ENCODE measurements at regions not wholly inside any gene's neighbourhood (a gene's known extent, or its start where the extent isn't known, plus 50 kb on each side); places are given as distances from the start of the nearest gene placed in this dataset.

- Histone ChIP-seq H3K36me3 (ENCODE audit: control insufficient read depth, insufficient read depth, low read length) (no peaks in the 10 kb centered on the region), H3K4me1 (ENCODE audit: control insufficient read depth, insufficient read depth, low read length) (no peaks in the 10 kb centered on the region), H3K4me3 (ENCODE audit: low read length) (no peak overlapping the region), H3K9ac (ENCODE audit: extremely low read depth, low read length, poor library complexity, severe bottlenecking) (no peak overlapping the region), H3K9me3 (ENCODE audit: control insufficient read depth, low read length) (peaks cover 31% of the 10 kb centered on the region), H3K27ac (ENCODE audit: low read depth, low read length) (no peak overlapping the region), H3K27me3 (ENCODE audit: control insufficient read depth, insufficient read depth, low read length, poor library complexity, severe bottlenecking) (no peaks in the 10 kb centered on the region)
- H3K36me3 Mint-ChIP-seq (ENCODE audit: low read depth), result no peaks in the 10 kb centered on the region
- H3K4me1 Mint-ChIP-seq, result peaks cover 15% of the 10 kb centered on the region
- H3K9me3 Mint-ChIP-seq, result peaks cover 8% of the 10 kb centered on the region
- TF ChIP-seq CTCF (conservative IDR thresholded peaks at IDR 0.05), result no peak
- DNase-seq, result no peak
- H3K27ac Mint-ChIP-seq, result no peak overlapping the region
- no peak overlapping the region for H3K4me3 Mint-ChIP-seq
- H3K27me3 Mint-ChIP-seq (ENCODE audit: insufficient read depth), result peaks cover 3% of the 10 kb centered on the region
Observed at GRCh38 chr14:44804391-44804790, 157.4 kb downstream of the KLHL28 start.

GRCh38 chr14:44803239-44803905, 158.4 kb downstream of the KLHL28 start:
- Histone ChIP-seq H3K27me3 (ENCODE audit: control insufficient read depth, insufficient read depth, low read length, poor library complexity, severe bottlenecking) (no peaks in the 10 kb centered on the region), H3K36me3 (ENCODE audit: control insufficient read depth, insufficient read depth, low read length) (no peaks in the 10 kb centered on the region), H3K27ac (ENCODE audit: low read depth, low read length) (no peak overlapping the region), H3K9me3 (ENCODE audit: control insufficient read depth, low read length) (peaks cover 31% of the 10 kb centered on the region), H3K4me1 (ENCODE audit: control insufficient read depth, insufficient read depth, low read length) (no peaks in the 10 kb centered on the region), H3K4me3 (ENCODE audit: low read length) (no peak overlapping the region), H3K9ac (ENCODE audit: extremely low read depth, low read length, poor library complexity, severe bottlenecking) (no peak overlapping the region)
- no peaks in the 10 kb centered on the region for H3K36me3 Mint-ChIP-seq (ENCODE audit: low read depth)
- H3K27ac Mint-ChIP-seq, result no peak overlapping the region
- H3K9me3 Mint-ChIP-seq, result peaks cover 13% of the 10 kb centered on the region
- no CpG with 5 or more reads among the region's 1 CpG for WGBS, 2 experiments (ENCODE audit: insufficient coverage in 1 of 2, insufficient read length in 1 of 2)
- H3K27me3 Mint-ChIP-seq (ENCODE audit: insufficient read depth), result peaks cover 3% of the 10 kb centered on the region
- TF ChIP-seq CTCF (conservative IDR thresholded peaks at IDR 0.05), result peak; percentile 89
- DNase-seq, result no peak
- H3K4me3 Mint-ChIP-seq, result no peak overlapping the region
- peaks cover 15% of the 10 kb centered on the region for H3K4me1 Mint-ChIP-seq

GRCh38 chr14:44798386-44799242, 163.1 kb downstream of the KLHL28 start:
- Histone ChIP-seq H3K9me3 (ENCODE audit: control insufficient read depth, low read length) (peaks cover 7% of the 10 kb centered on the region), H3K9ac (ENCODE audit: extremely low read depth, low read length, poor library complexity, severe bottlenecking) (no peak overlapping the region), H3K4me1 (ENCODE audit: control insufficient read depth, insufficient read depth, low read length) (peaks cover 6% of the 10 kb centered on the region), H3K27ac (ENCODE audit: low read depth, low read length) (no peak overlapping the region), H3K4me3 (ENCODE audit: low read length) (no peak overlapping the region), H3K36me3 (ENCODE audit: control insufficient read depth, insufficient read depth, low read length) (no peaks in the 10 kb centered on the region), H3K27me3 (ENCODE audit: control insufficient read depth, insufficient read depth, low read length, poor library complexity, severe bottlenecking) (no peaks in the 10 kb centered on the region)
- TF ChIP-seq CTCF (conservative IDR thresholded peaks at IDR 0.05), result no peak
- Mint-ChIP-seq H3K4me1 (peaks cover 13% of the 10 kb centered on the region), H3K4me3 (no peak overlapping the region), H3K9me3 (peaks cover 8% of the 10 kb centered on the region), H3K36me3 (ENCODE audit: low read depth) (no peaks in the 10 kb centered on the region), H3K27ac (no peak overlapping the region), H3K27me3 (ENCODE audit: insufficient read depth) (no peaks in the 10 kb centered on the region)
- 79 to 93% methylated on average over 20 to 48 of the region's 60 CpGs for WGBS, 2 experiments (ENCODE audit: insufficient coverage in 1 of 2, insufficient read length in 1 of 2)
- no peak for DNase-seq
